Sigmoid colon (tissue), 3 donors: ENCODE measurements at regions not wholly inside any gene's neighbourhood (a gene's known extent, or its start where the extent isn't known, plus 50 kb on each side); places are given as distances from the start of the nearest gene placed in this dataset.

ENCODE experiments used
- small RNA-seq, 3 donors: library from RNA; depleted of rRNA; stranded (forward); fragments of <200 nt; gene quantifications; one replicate each; pipeline ENCODE3, GENCODE V24; 2016

Small RNAs in the stretch of these regions (small RNA-seq; reads per million reads assigned to genes)
- gene RF00019 = 0 reads per million in 3 donors
